Left lobe of liver (tissue), 2 donors: ENCODE measurements at regions not wholly inside any gene's neighbourhood (a gene's known extent, or its start where the extent isn't known, plus 50 kb on each side); places are given as distances from the start of the nearest gene placed in this dataset.
"Not testable (repeated sequence)": the region's sequence is repeated elsewhere in the genome, so short reads cannot be mapped to it uniquely, and the experiment has no call there.

Experiments used
- ATAC-seq: fragments of 200-7000 bp; cut with Tn5 transposase; one replicate; pipeline ENCODE4 v1.9.1; 2020; ENCODE audit warnings: mild to moderate bottlenecking, moderate library complexity
- DNase-seq: peaks from one replicate; pipeline ENCODE4 v3.0.0-alpha.2; 2020; ENCODE audit warnings: low spot score
- donor health status: DM: no; HTN: no; CAD: no; lungs with moderate emphysema.
- donor health status: DM: no; HTN: yes; CAD: no.

- DNase-seq: no peak
- ATAC-seq: no peak
These were observed 68.0 kb upstream of the ATXN3L start for GRCh38 chrX:13387666-13388494.

GRCh38 chrX:13386636-13387035, 66.8 kb upstream of the ATXN3L start:
- DNase-seq: no peak
- ATAC-seq: no peak

DNA sequence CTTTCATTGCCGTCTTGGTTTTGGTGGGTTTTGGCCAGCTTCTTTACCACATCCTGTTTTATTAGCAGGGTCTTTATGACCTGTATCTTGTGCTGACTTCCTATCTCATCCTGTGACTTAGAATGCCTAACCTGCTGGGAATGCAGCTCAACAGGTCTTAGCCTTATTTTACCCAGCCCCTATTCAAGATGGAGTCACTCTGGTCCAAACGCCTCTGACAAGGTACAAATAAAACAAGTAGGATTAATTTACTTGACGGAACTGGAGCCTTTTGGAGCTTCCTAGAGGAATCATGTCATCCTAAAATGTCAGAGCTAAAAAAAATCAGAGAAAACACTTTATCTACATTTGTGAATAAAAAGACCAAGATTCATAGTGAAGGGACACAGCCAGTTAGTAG, 66.2 kb upstream of the ATXN3L start:
- ATAC-seq: no peak

GRCh38 chrX:13383907-13384306, 64.1 kb upstream of the ATXN3L start:
- ATAC-seq: no peak
- no peak for DNase-seq

More for the DNA sequence above, 66.2 kb upstream of the ATXN3L start:
- no peak for DNase-seq

GRCh38 chrX:13381514-13381913, 61.7 kb upstream of the ATXN3L start:
- no peak for DNase-seq
- ATAC-seq: no peak

GRCh38 chrX:13380211-13380610, 60.4 kb upstream of the ATXN3L start:
- no peak for ATAC-seq

DNA sequence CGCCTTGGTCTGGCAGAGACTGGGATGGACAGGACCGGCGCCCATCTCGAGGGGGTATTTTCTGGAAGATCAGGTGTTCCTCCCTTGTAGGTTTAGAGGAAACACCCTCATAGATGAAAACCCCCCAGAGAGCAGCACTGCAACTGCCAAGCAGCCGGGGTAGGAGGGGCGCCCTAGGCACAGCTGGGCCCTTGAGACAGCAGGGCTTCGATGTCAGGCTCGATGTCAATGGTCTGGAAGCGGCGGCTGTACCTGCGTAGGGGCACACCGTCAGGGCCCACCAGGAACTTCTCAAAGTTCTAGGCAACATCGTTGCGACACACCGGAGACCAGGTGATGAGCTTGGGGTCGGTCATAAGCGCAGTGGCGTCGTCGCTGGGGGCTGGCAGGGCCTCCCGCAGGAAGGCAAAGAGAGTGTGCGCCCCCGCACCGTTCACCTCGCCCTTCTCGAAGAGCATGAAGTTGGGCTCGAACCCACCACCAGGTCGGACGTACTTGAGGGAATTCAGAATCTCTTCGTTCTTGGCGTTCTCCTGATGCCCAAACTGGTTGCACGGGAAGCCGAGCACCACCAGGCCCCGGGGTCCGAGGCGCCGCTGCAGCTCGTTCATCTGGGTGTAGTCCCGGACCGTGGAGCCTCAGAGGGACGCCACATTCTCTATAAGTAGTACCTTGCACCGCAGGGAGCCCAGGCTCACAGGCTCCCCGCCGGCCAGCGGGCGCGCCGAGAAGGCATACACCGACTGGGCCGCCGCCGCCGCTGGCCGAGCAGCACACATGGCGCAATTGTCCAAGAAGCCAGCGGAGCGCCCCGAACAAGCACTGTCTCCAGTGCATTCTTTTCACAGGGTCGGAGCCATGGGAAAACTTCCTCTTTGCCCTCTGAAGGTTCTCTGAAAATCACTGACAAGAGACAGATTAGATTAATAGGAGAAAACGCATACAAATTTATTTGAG, 59.0 kb upstream of the ATXN3L start:
- DNase-seq, ATAC-seq: not testable (repeated sequence)

More at GRCh38 chrX:13380211-13380610, 60.4 kb upstream of the ATXN3L start:
- DNase-seq: no peak

GRCh38 chrX:13377550-13377934, 57.7 kb upstream of the ATXN3L start:
- DNase-seq: no peak
- no peak for ATAC-seq

DNA sequence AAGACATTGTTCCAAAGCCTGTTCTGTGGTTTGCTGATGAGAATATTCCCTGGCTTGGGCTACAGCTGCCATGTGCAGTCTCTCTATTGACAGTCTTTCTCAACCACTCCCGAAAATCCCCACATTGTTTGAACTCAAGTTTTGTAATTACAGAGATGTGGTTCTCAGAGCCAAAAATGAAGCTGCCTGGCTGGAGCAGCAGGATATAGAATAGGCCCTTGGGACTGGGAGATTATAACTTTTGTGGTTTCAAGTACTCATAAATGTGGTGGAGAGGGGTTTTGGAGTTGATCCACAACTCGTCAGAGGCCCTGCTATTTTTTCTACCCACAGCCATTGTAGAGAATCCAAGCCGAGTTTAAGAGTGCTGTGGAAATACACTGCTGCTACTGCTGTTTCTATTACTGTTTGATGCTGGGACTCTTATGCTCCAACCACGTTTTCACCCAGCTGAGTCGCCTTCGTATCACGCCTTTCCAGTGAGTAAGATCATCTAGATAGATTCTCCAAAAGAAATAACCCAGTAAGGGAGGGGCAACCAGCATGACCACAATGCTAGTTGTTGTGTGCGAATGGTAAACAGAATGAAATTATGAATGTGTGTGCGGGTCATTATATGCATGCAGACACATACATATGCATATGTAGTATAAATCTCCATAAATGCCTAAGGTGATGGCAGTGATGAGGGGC, 57.1 kb upstream of the ATXN3L start:
- ATAC-seq: peak; percentile 64
- DNase-seq: no peak

DNA sequence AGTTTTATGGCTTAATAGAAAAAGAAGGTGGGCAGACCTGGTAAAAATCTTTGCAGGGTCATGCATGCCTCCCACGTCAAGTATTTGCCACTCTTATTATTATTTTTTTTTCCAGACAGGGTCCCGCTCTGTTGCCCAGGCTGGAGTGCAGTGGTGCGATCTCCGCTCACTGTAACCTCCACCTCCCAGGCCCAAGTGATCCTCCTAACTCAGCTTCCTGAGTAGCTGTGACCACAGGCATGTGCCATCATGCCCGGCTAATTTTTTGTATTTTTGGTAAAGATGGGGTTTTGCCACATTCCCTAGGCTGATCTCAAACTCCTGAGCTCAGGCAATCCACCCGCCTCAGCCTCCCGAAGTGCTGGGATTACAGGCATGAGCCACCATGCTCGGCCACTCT, 55.7 kb upstream of the ATXN3L start:
- ATAC-seq, DNase-seq: not testable (repeated sequence)

- no peak for DNase-seq
- ATAC-seq: no peak
These were observed 54.5 kb upstream of the ATXN3L start for GRCh38 chrX:13374364-13374763.

DNA sequence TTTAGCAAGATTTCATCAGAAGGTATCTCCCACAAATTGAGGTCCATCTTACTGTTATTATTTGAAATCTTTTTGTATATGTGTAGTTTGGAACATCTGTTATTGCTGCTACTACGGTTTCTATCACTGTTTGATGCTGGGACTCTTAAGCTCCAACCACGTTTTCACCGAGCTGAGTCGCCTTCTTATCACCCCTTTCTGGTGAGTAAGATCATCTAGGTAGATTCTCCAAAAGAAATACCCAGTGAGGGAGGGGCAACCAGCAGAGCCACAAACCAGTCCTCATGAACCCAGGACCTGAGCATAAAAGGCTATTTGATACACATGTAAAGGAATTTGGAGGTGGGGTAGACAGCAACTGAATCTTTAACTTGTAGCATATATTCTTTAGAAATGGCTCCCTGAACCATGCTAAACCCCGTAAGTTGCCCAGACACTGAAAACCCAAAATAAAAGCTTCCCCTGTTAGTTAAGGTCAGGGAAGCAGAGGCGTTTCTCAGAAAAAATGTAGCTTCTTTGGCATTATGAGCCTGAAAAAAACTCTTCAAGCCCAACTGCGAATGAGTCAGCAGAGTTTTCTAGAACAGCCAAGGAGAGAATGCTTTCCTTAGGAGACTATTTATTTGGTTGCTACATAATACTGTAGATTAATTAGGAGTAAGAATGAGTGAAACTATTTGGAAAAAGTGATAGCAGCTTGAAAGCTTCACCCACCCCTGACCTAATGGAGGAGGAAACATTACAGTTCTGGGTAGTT, 53.8 kb upstream of the ATXN3L start:
- ATAC-seq (no peak), DNase-seq (no peak)

- no peak for ATAC-seq
- no peak for DNase-seq
These were observed 53.2 kb upstream of the ATXN3L start for GRCh38 chrX:13373027-13373426.

- no peak for DNase-seq
- ATAC-seq: no peak
These were observed 52.5 kb upstream of the ATXN3L start for GRCh38 chrX:13372203-13372980.

DNA sequence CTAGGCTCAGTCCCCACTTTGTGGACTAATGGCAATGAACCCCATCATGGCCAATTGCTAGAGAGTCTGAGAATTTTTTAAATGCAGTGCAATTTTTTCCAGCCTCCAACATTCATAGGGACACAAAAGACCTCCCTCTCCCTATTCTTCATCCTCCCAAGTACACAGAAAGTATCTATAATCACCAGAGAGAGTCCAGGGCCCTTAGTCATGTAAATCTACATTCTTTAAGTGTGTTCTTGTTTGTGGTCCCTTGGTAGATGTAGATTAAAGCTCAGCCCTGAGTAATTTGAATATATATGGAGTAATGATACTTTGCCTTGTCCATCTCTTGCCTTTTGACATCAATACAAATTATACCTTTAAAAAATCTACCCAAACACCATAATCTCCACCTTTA, 51.3 kb upstream of the ATXN3L start:
- DNase-seq (no peak), ATAC-seq (no peak)

GRCh38 chrX:13370713-13371112, 50.9 kb upstream of the ATXN3L start:
- no peak for ATAC-seq
- DNase-seq: no peak
